ENCODE measurements at regions not wholly inside any gene's neighbourhood (a gene's known extent, or its start where the extent isn't known, plus 50 kb on each side); places are given as distances from the start of the nearest gene placed in this dataset.

DNA sequence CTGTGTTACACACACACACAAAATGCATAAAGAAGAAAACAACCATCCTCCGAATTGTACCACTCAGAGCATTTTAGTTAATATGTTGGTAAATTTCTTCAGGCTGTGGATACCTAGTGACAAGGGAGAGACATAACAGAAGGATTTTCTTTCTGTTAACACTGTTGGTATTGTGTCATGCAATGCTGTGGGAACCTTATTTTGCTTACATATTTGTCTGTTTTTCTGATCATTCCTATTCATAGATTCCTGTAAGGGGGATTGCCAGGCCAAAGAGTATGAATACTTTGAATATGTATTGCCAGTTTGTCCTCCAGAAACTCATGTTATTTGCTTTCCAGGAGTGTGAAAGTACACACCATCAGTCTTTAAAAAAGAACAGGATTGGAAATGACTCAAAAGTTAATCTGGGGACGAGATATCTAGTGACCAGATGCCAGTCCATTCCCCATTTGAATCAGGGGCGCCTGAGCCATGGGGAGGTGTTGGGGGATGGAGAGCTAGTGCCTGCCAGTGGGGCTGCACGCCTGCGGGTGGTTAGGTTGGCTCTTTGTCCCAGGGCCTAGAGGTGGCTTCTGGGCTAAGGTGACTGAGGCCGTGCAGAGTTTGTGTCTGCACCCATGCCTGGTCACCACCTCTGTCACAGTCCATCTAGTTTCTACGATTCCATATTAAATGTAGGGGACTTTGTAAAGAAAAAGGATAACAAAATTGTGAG lies 142.0 kb downstream of the PTPN20 start:
- no peaks in the 10 kb centered on the region for H3K9me3 ChIP-seq (ENCODE audit: severe bottlenecking)
- no peaks in the 10 kb centered on the region for H3K4me1 ChIP-seq (ENCODE audit: insufficient read depth, poor library complexity, severe bottlenecking)
- no peak for DNase-seq (ENCODE audit: low spot score)
- no peaks in the 10 kb centered on the region for H3K27me3 ChIP-seq (ENCODE audit: insufficient read depth, poor library complexity, severe bottlenecking)
- ATAC-seq (ENCODE audit: low read depth): no peak
- H3K27ac ChIP-seq (ENCODE audit: poor library complexity, severe bottlenecking): no peak overlapping the region
- TF ChIP-seq, protein P1, sequence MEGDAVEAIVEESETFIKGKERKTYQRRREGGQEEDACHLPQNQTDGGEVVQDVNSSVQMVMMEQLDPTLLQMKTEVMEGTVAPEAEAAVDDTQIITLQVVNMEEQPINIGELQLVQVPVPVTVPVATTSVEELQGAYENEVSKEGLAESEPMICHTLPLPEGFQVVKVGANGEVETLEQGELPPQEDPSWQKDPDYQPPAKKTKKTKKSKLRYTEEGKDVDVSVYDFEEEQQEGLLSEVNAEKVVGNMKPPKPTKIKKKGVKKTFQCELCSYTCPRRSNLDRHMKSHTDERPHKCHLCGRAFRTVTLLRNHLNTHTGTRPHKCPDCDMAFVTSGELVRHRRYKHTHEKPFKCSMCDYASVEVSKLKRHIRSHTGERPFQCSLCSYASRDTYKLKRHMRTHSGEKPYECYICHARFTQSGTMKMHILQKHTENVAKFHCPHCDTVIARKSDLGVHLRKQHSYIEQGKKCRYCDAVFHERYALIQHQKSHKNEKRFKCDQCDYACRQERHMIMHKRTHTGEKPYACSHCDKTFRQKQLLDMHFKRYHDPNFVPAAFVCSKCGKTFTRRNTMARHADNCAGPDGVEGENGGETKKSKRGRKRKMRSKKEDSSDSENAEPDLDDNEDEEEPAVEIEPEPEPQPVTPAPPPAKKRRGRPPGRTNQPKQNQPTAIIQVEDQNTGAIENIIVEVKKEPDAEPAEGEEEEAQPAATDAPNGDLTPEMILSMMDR (IDR thresholded peaks at IDR 0.05; ENCODE audit: poor library complexity, severe bottlenecking): no peak
- H3K36me3 ChIP-seq (ENCODE audit: low read depth): no peaks in the 10 kb centered on the region
- H3K4me3 ChIP-seq (ENCODE audit: severe bottlenecking): no peak overlapping the region

DNA sequence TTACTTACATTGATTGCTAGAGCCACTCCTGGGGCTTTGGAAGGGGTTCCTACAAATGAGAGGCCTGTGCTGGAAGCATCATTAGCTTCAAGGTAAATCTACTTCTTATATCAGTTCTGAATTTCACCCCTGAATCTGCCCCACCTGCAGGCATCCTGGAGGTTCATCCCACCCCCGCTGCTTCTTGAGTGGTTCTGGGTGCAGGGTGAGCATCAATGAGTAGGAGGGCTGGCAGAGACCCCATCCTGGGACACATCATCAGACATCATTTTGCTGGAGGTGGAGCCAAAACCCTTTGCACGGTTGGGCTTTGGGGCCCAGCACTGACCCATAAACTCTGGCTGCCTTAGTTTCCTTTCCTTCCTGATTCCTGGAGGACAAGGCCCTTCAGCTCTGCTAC lies 143.7 kb downstream of the PTPN20 start:
- Histone ChIP-seq H3K4me3 (ENCODE audit: severe bottlenecking) (no peak overlapping the region), H3K9me3 (ENCODE audit: severe bottlenecking) (no peaks in the 10 kb centered on the region), H3K27me3 (ENCODE audit: insufficient read depth, poor library complexity, severe bottlenecking) (no peaks in the 10 kb centered on the region), H3K4me1 (ENCODE audit: insufficient read depth, poor library complexity, severe bottlenecking) (no peaks in the 10 kb centered on the region), H3K27ac (ENCODE audit: poor library complexity, severe bottlenecking) (no peak overlapping the region), H3K36me3 (ENCODE audit: low read depth) (no peaks in the 10 kb centered on the region)
- DNase-seq (ENCODE audit: low spot score): no peak
- TF ChIP-seq, protein P1 (IDR thresholded peaks at IDR 0.05; ENCODE audit: poor library complexity, severe bottlenecking): no peak
- ATAC-seq (ENCODE audit: low read depth): no peak

DNA sequence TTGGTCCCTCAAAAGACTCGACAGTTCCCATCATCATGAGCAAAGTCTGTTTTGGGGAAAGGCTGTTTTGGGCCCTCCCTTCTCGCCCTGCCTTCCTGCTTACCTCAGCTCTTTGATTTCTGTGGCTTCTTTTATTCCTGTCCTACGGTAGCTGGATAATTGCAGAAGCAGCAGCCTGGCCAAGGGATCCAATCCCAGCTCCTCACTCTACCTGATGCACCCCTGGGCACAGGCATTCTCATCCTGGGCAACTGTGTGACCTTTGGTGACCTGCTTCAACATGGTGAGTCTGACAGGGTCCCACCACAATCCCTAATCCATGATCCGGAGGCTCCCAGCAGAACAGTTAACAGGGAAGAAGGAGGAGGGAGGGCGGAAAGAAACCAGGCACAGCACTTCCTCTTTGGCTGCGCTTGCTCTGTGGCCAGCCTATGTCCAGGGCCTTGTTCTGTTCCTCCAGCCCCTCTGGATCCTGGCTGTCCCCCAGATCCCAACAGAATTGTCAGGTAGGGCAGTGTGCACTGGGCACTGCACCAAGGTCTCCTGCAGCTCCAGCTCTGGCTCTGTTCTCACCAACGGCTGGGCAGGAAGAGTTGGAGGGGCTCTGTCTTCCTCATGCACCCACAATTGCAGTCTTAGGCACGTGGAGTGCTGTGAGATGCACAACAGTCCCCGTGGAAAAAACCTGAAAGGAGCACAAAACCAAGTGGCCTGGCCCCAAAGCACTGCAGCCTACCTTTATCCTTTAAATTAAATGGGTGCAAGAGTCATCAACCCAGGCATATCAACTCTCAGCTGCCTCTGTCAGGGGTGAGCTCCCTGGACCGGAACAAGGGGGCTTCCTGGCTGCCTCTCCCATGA lies 144.4 kb downstream of the PTPN20 start:
- H3K27me3 ChIP-seq (ENCODE audit: insufficient read depth, poor library complexity, severe bottlenecking): no peaks in the 10 kb centered on the region
- TF ChIP-seq, protein P1 (IDR thresholded peaks at IDR 0.05; ENCODE audit: poor library complexity, severe bottlenecking): no peak
- ATAC-seq (ENCODE audit: low read depth) (no peak), DNase-seq (ENCODE audit: low spot score) (no peak)
- no peak overlapping the region for H3K27ac ChIP-seq (ENCODE audit: poor library complexity, severe bottlenecking)
- no peaks in the 10 kb centered on the region for H3K36me3 ChIP-seq (ENCODE audit: low read depth)
- H3K4me1 ChIP-seq (ENCODE audit: insufficient read depth, poor library complexity, severe bottlenecking): no peaks in the 10 kb centered on the region
- no peak overlapping the region for H3K4me3 ChIP-seq (ENCODE audit: severe bottlenecking)
- no peaks in the 10 kb centered on the region for H3K9me3 ChIP-seq (ENCODE audit: severe bottlenecking)

DNA sequence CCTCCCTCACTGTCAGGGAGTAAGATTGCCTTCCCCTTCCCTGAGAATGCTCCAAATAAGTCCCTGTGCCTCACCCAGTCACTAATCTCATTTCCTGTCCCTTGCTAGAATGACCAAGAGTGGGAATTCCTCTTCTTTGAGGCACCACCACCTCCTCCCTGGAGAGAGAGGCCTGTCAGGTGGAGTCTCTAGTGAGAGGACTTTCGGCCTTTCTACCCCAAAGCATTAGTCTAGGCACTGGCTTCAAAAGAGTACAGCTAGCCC lies 145.0 kb downstream of the PTPN20 start:
- TF ChIP-seq, protein P1 (IDR thresholded peaks at IDR 0.05; ENCODE audit: poor library complexity, severe bottlenecking): no peak
- Histone ChIP-seq H3K4me1 (ENCODE audit: insufficient read depth, poor library complexity, severe bottlenecking) (no peaks in the 10 kb centered on the region), H3K27me3 (ENCODE audit: insufficient read depth, poor library complexity, severe bottlenecking) (no peaks in the 10 kb centered on the region), H3K36me3 (ENCODE audit: low read depth) (no peaks in the 10 kb centered on the region), H3K9me3 (ENCODE audit: severe bottlenecking) (no peaks in the 10 kb centered on the region), H3K27ac (ENCODE audit: poor library complexity, severe bottlenecking) (no peak overlapping the region), H3K4me3 (ENCODE audit: severe bottlenecking) (no peak overlapping the region)
- no peak for DNase-seq (ENCODE audit: low spot score)
- ATAC-seq (ENCODE audit: low read depth): no peak

DNA sequence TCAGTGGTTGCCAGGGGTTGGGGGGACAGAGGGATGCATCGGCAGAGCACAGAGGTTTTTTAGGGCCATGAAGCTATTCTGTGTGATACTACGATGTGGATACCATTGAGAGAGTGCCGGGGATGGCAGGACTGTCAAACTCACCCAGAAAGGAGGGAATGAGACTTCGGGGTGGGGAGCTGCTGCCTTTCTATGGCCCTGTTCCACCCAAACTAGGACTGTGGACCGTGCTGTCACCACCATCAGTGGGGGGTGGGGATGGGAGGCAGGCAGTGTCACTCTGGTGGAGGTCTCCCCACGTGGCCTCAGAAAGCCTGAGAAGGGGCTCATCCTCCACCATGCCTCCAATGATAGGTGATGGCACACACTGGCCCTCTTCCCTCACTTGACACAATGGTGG lies 146.2 kb downstream of the PTPN20 start:
- no peaks in the 10 kb centered on the region for H3K9me3 ChIP-seq (ENCODE audit: severe bottlenecking)
- H3K4me3 ChIP-seq (ENCODE audit: severe bottlenecking): no peak overlapping the region
- no peaks in the 10 kb centered on the region for H3K27me3 ChIP-seq (ENCODE audit: insufficient read depth, poor library complexity, severe bottlenecking)
- H3K27ac ChIP-seq (ENCODE audit: poor library complexity, severe bottlenecking): no peak overlapping the region
- TF ChIP-seq, protein P1 (IDR thresholded peaks at IDR 0.05; ENCODE audit: poor library complexity, severe bottlenecking): no peak
- H3K4me1 ChIP-seq (ENCODE audit: insufficient read depth, poor library complexity, severe bottlenecking): no peaks in the 10 kb centered on the region
- no peaks in the 10 kb centered on the region for H3K36me3 ChIP-seq (ENCODE audit: low read depth)
- ATAC-seq (ENCODE audit: low read depth) (no peak), DNase-seq (ENCODE audit: low spot score) (no peak)

Data from RWPE2 (cell line).